H9 (cell line): ENCODE measurements at regions not wholly inside any gene's neighbourhood (a gene's known extent, or its start where the extent isn't known, plus 50 kb on each side); places are given as distances from the start of the nearest gene placed in this dataset.

Source experiments
- DNase-seq: peaks from one replicate; pipeline ENCODE4 v3.0.0-alpha.2; 2017
- H2AFZ ChIP-seq: one replicate; pipeline ENCODE4 v1.6.1; 2013; ENCODE audit warnings: mild to moderate bottlenecking, low read length, control low read depth, moderate library complexity
- H2AK5ac ChIP-seq: 2 replicates; pipeline ENCODE4 v1.6.1; 2013; ENCODE audit warnings: low read length, control low read depth, mixed read lengths; ENCODE audit not compliant: insufficient read length
- H2BK120ac ChIP-seq: one replicate; pipeline ENCODE4 v1.6.1; 2013; ENCODE audit warnings: low read depth, mild to moderate bottlenecking, low read length, control low read depth, inconsistent platforms; ENCODE audit not compliant: poor library complexity, severe bottlenecking
- H2BK12ac ChIP-seq: 2 replicates; pipeline ENCODE4 v1.6.1; 2013; ENCODE audit warnings: low read length, control low read depth, mixed read lengths, low read depth; ENCODE audit not compliant: insufficient read length
- H2BK15ac ChIP-seq: 2 replicates; pipeline ENCODE4 v1.6.1; 2013; ENCODE audit warnings: low read depth, low read length, control low read depth
- H2BK20ac ChIP-seq: one replicate; pipeline ENCODE4 v1.6.1; 2013; ENCODE audit warnings: low read depth, mild to moderate bottlenecking, low read length, control low read depth, inconsistent platforms; ENCODE audit not compliant: poor library complexity, severe bottlenecking
- H2BK5ac ChIP-seq: 2 replicates; pipeline ENCODE4 v1.6.1; 2013; ENCODE audit warnings: low read length, control low read depth, mixed read lengths; ENCODE audit not compliant: insufficient read length
- H3K14ac ChIP-seq: 2 replicates; pipeline ENCODE4 v1.6.1; 2013; ENCODE audit warnings: low read length, control low read depth; ENCODE audit not compliant: insufficient read depth
- H3K18ac ChIP-seq: 2 replicates; pipeline ENCODE4 v1.6.1; 2013; ENCODE audit warnings: low read depth, mild to moderate bottlenecking, mixed read lengths, low read length, control low read depth; ENCODE audit not compliant: insufficient read length
- H3K23ac ChIP-seq: 2 replicates; pipeline ENCODE4 v1.6.1; 2013; ENCODE audit warnings: low read length, control low read depth, mixed read lengths, low read depth; ENCODE audit not compliant: insufficient read length
- H3K23me2 ChIP-seq: 2 replicates; pipeline ENCODE4 v1.6.1; 2013; ENCODE audit warnings: low read depth, mild to moderate bottlenecking, mixed read lengths, low read length, control low read depth; ENCODE audit not compliant: insufficient read length, poor library complexity, severe bottlenecking
- H3K27ac ChIP-seq: 2 replicates; pipeline ENCODE4 v1.5.1; 2013; ENCODE audit warnings: low read length, control low read depth, mixed read lengths, low read depth; ENCODE audit not compliant: insufficient read length
- H3K27me3 ChIP-seq: 2 replicates; pipeline ENCODE4 v1.6.1; 2013; ENCODE audit warnings: low read length, control low read depth, inconsistent platforms; ENCODE audit not compliant: insufficient read depth
- H3K4ac ChIP-seq: 2 replicates; pipeline ENCODE4 v1.6.1; 2013; ENCODE audit warnings: low read depth, mild to moderate bottlenecking, control low read depth, inconsistent platforms, low read length, moderate library complexity
- H3K4me1 ChIP-seq: 2 replicates; pipeline ENCODE4 v1.6.1; 2013; ENCODE audit warnings: low read length, control low read depth, inconsistent platforms; ENCODE audit not compliant: insufficient read depth
- H3K4me2 ChIP-seq: 2 replicates; pipeline ENCODE4 v1.6.1; 2013; ENCODE audit warnings: low read length, control low read depth, mixed read lengths; ENCODE audit not compliant: insufficient read length, insufficient read depth
- H3K56ac ChIP-seq: 2 replicates; pipeline ENCODE4 v1.6.1; 2013; ENCODE audit warnings: low read depth, mild to moderate bottlenecking, mixed read lengths, low read length, control low read depth; ENCODE audit not compliant: insufficient read length
- H3K79me1 ChIP-seq: 2 replicates; pipeline ENCODE4 v1.6.1; 2013; ENCODE audit warnings: low read depth, mild to moderate bottlenecking, moderate library complexity, low read length, control low read depth, inconsistent platforms; ENCODE audit not compliant: insufficient read depth, poor library complexity, severe bottlenecking
- H3K79me2 ChIP-seq: 2 replicates; pipeline ENCODE4 v1.6.1; 2013; ENCODE audit warnings: low read length, control low read depth, inconsistent platforms; ENCODE audit not compliant: insufficient read depth
- H3K9ac ChIP-seq: 2 replicates; pipeline ENCODE4 v1.6.1; 2013; ENCODE audit warnings: low read length, control low read depth, mixed read lengths; ENCODE audit not compliant: insufficient read length; ENCODE audit errors: extremely low read depth
- H3K9me3 ChIP-seq: one replicate; pipeline ENCODE4 v1.6.1; 2013; ENCODE audit warnings: low read depth, low read length, inconsistent platforms; ENCODE audit not compliant: control insufficient read depth
- H3T11ph ChIP-seq: one replicate; pipeline ENCODE4 v1.6.1; 2013; ENCODE audit warnings: mild to moderate bottlenecking, low read length, control low read depth, inconsistent platforms
- H4K20me1 ChIP-seq: one replicate; pipeline ENCODE4 v1.6.1; 2013; ENCODE audit not compliant: control insufficient read depth, insufficient read length, insufficient read depth
- H4K5ac ChIP-seq: 2 replicates; pipeline ENCODE4 v1.6.1; 2013; ENCODE audit warnings: low read depth, mild to moderate bottlenecking, mixed read lengths, low read length, control low read depth; ENCODE audit not compliant: insufficient read length
- H4K8ac ChIP-seq: replicated peaks from 2 replicates; pipeline ENCODE4 v1.6.1; 2013; ENCODE audit warnings: low read length, control low read depth, mixed read lengths, low read depth; ENCODE audit not compliant: insufficient read length
- H4K91ac ChIP-seq: 2 replicates; pipeline ENCODE4 v1.6.1; 2013; ENCODE audit warnings: low read depth, mild to moderate bottlenecking, moderate library complexity, mixed read lengths, low read length, control low read depth; ENCODE audit not compliant: insufficient read length
- H3K27ac Mint-ChIP-seq, 3 experiments: 2 replicates in 2 of 3; 3 replicates in 1 of 3; pipeline ENCODE4 v1.8.0; 2020 to 2021; ENCODE audit warnings: mixed read lengths in 3 of 3, mild to moderate bottlenecking in 1 of 3, moderate library complexity in 1 of 3
- H3K27me3 Mint-ChIP-seq: 2 replicates; pipeline ENCODE4 v1.8.0; 2021; ENCODE audit warnings: low read depth, mild to moderate bottlenecking, moderate library complexity, mixed read lengths
- H3K36me3 Mint-ChIP-seq, 3 experiments: 2 replicates in 2 of 3; 3 replicates in 1 of 3; pipeline ENCODE4 v1.8.0; 2020 to 2021; ENCODE audit warnings: low read depth in 3 of 3, mixed read lengths in 3 of 3; ENCODE audit not compliant: insufficient read depth in 1 of 3
- H3K4me1 Mint-ChIP-seq, 2 experiments: 2 replicates each; pipeline ENCODE4 v1.8.0; 2020; ENCODE audit warnings: mixed read lengths in 2 of 2
- H3K4me3 Mint-ChIP-seq, 2 experiments: 2 replicates in 1 of 2; 3 replicates in 1 of 2; pipeline ENCODE4 v1.8.0; 2020 to 2021; ENCODE audit warnings: mild to moderate bottlenecking in 2 of 2, mixed read lengths in 2 of 2, moderate library complexity in 1 of 2
- H3K9me3 Mint-ChIP-seq, 2 experiments: 2 replicates in 1 of 2; 3 replicates in 1 of 2; pipeline ENCODE4 v1.8.0; 2020; ENCODE audit warnings: mild to moderate bottlenecking in 2 of 2, mixed read lengths in 2 of 2, moderate library complexity in 1 of 2
- CTCF ChIP-seq: fragments of 200-600 bp; sonication (generic); conservative IDR thresholded peaks from 3 replicates; pipeline ENCODE4 v1.8.0; 2021; ENCODE audit warnings: antibody characterized with exemption, mild to moderate bottlenecking
- WGBS: extraction: QIAGEN DNeasy Blood & Tissue Kit; methylation state at CpG from one replicate; pipeline ENCODE4 v1.1.7; 2013; ENCODE audit warnings: missing lambda C conversion rate, low lambda C conversion rate, mixed read lengths; ENCODE audit not compliant: insufficient read length; ENCODE audit errors: extremely low coverage; 5-methylcytosine and 5-hydroxymethylcytosine counted together

DNA sequence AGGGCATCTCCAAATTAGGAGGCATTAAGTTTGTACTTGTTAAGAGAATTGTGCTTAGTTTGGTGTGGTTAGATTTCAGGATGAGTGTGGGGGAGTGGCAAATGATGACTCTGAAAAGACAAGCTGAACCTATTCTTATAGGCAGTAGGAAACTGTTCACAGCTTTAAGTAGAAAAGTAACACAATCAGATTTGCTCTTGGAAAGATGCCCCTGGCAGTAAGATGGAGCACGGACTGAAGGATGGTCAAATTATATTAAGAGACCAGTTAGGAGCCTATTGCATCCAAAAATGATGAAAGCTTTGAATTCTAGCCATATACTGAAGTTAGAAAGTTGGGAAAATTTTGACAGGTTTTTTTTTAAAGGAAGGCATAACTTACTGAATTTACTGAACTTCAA, 254.2 kb upstream of the MEF2C start:
- no peaks in the 10 kb centered on the region for H3K9me3 ChIP-seq
- H2BK120ac ChIP-seq: no peak overlapping the region
- DNase-seq: no peak
- no peak overlapping the region for H3K27ac ChIP-seq
- no peak overlapping the region for H4K8ac ChIP-seq
- H3K23ac ChIP-seq: no peak overlapping the region
- H4K5ac ChIP-seq: no peak overlapping the region
- no peak overlapping the region for H2AFZ ChIP-seq
- H2BK20ac ChIP-seq: no peak overlapping the region
- H3K79me1 ChIP-seq: no peaks in the 10 kb centered on the region
- no peaks in the 10 kb centered on the region for H3K23me2 ChIP-seq
- H2BK12ac ChIP-seq: no peak overlapping the region
- Mint-ChIP-seq H3K27me3 (no peaks in the 10 kb centered on the region), H3K36me3 (no peaks in the 10 kb centered on the region), H3K4me1 (peaks cover 4 to 9% of the 10 kb centered on the region in 2 experiments; a peak in 3 of 4 replicates), H3K9me3 (no peaks in the 10 kb centered on the region), H3K4me3 (no peak overlapping the region), H3K27ac (no peak overlapping the region)
- H2AK5ac ChIP-seq: no peak overlapping the region
- no peak overlapping the region for H3K18ac ChIP-seq
- WGBS: no CpG with 5 or more reads among the region's 1 CpG
- no peaks in the 10 kb centered on the region for H3K27me3 ChIP-seq
- H3K4ac ChIP-seq: no peak overlapping the region
- H3K4me2 ChIP-seq: no peak overlapping the region
- no peak overlapping the region for H3T11ph ChIP-seq
- no peak overlapping the region for H4K91ac ChIP-seq
- no peaks in the 10 kb centered on the region for H3K4me1 ChIP-seq
- no peak overlapping the region for H3K9ac ChIP-seq
- no peak overlapping the region for H2BK5ac ChIP-seq
- H2BK15ac ChIP-seq: no peak overlapping the region
- TF ChIP-seq CTCF: no peak
- H3K79me2 ChIP-seq: no peaks in the 10 kb centered on the region
- H3K56ac ChIP-seq: no peak overlapping the region
- H3K14ac ChIP-seq: no peak overlapping the region
- H4K20me1 ChIP-seq: no peaks in the 10 kb centered on the region
